A549 (cell line): ENCODE measurements at regions not wholly inside any gene's neighbourhood (a gene's known extent, or its start where the extent isn't known, plus 50 kb on each side); places are given as distances from the start of the nearest gene placed in this dataset.

Source experiments
- CEBPB ChIP-seq, 2 experiments: fragments of >200 bp in 1 of 2; sonication (Bioruptor Twin) in 1 of 2; formaldehyde crosslinking in 1 of 2; IDR thresholded peaks; 2 replicates each; pipeline ENCODE4 v1.6.1; 2012 to 2016
- EHMT2 ChIP-seq: fragments of 200-600 bp; sonication (generic); IDR thresholded peaks from 2 replicates; pipeline ENCODE4 v1.6.1; 2016; ENCODE audit warnings: antibody characterized with exemption, low read depth, mild to moderate bottlenecking, moderate library complexity
- KDM1A ChIP-seq: fragments of 200-600 bp; sonication (generic); IDR thresholded peaks from 2 replicates; pipeline ENCODE4 v1.6.1; 2016; ENCODE audit warnings: low read depth, mild to moderate bottlenecking
- POLR2A ChIP-seq: IDR thresholded peaks from 2 replicates; pipeline ENCODE4 v1.6.1; 2012; ENCODE audit warnings: mild to moderate bottlenecking, low read length
- RNF2 ChIP-seq: fragments of 200-600 bp; sonication (generic); IDR thresholded peaks from 2 replicates; pipeline ENCODE4 v1.6.1; 2016; ENCODE audit warnings: low read depth, mild to moderate bottlenecking, antibody characterized with exemption, moderate library complexity, borderline replicate concordance
- SMC3 ChIP-seq: fragments of >200 bp; sonication (Bioruptor Twin); formaldehyde crosslinking; IDR thresholded peaks from 3 replicates; pipeline ENCODE4 v1.6.1; 2018; ENCODE audit warnings: inconsistent platforms
- TFCP2L1 ChIP-seq: fragments of 250-450 bp; sonication (Bioruptor Pico); IDR thresholded peaks from 2 replicates; pipeline ENCODE4 v1.5.0; 2021; ENCODE audit warnings: mild to moderate bottlenecking
- TF ChIP-seq, protein P1 (sequence below): fragments of >200 bp; sonication (Bioruptor Twin); formaldehyde crosslinking; IDR thresholded peaks from 3 replicates; pipeline ENCODE4 v1.5.1; 2016
- TF ChIP-seq, protein P2 (sequence below): fragments of >200 bp; sonication (Bioruptor Twin); formaldehyde crosslinking; IDR thresholded peaks from 2 replicates; pipeline ENCODE4 v1.6.1; 2016
- TF ChIP-seq, protein P3 (sequence below): fragments of 450-650 bp; IDR thresholded peaks from 2 replicates; pipeline ENCODE4 v1.6.1; 2014; ENCODE audit warnings: antibody characterized with exemption

DNA sequence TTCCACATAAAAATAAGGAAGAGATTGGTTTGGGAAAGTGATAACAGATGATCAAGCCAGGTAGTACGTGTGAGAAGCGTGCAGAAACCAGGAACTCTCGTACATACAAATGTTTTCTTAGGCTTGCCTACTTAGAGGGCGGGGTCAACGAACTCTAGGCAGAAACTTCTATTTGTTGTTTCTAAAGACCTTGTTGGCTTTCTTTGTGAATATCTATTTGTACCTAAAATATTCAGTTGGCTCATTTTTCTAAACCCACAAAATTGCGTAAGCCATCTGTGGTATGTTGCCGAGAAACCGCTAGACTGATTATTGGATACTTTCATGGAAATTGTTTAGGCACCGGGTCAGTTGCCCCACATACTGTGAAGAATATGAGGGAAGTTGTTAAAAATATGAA is 458.5 kb downstream of the MAT2B start:
- TF ChIP-seq SMC3 (no peak), TFCP2L1 (CRISPR knock-in tag) (no peak), KDM1A (no peak), RNF2 (no peak), EHMT2 (no peak), POLR2A (no peak), CEBPB (IDR thresholded peaks at IDR 0.05) (no peak)
- TF ChIP-seq, protein P1, sequence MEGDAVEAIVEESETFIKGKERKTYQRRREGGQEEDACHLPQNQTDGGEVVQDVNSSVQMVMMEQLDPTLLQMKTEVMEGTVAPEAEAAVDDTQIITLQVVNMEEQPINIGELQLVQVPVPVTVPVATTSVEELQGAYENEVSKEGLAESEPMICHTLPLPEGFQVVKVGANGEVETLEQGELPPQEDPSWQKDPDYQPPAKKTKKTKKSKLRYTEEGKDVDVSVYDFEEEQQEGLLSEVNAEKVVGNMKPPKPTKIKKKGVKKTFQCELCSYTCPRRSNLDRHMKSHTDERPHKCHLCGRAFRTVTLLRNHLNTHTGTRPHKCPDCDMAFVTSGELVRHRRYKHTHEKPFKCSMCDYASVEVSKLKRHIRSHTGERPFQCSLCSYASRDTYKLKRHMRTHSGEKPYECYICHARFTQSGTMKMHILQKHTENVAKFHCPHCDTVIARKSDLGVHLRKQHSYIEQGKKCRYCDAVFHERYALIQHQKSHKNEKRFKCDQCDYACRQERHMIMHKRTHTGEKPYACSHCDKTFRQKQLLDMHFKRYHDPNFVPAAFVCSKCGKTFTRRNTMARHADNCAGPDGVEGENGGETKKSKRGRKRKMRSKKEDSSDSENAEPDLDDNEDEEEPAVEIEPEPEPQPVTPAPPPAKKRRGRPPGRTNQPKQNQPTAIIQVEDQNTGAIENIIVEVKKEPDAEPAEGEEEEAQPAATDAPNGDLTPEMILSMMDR = no peak
- TF ChIP-seq, protein P2, sequence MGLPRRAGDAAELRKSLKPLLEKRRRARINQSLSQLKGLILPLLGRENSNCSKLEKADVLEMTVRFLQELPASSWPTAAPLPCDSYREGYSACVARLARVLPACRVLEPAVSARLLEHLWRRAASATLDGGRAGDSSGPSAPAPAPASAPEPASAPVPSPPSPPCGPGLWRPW = no peak
- TF ChIP-seq, protein P3, sequence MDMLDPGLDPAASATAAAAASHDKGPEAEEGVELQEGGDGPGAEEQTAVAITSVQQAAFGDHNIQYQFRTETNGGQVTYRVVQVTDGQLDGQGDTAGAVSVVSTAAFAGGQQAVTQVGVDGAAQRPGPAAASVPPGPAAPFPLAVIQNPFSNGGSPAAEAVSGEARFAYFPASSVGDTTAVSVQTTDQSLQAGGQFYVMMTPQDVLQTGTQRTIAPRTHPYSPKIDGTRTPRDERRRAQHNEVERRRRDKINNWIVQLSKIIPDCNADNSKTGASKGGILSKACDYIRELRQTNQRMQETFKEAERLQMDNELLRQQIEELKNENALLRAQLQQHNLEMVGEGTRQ = no peak
